Neural crest cell (in vitro differentiated cells): ENCODE measurements at regions not wholly inside any gene's neighbourhood (a gene's known extent, or its start where the extent isn't known, plus 50 kb on each side); places are given as distances from the start of the nearest gene placed in this dataset.
"Not testable (repeated sequence)": the region's sequence is repeated elsewhere in the genome, so short reads cannot be mapped to it uniquely, and the experiment has no call there.

Experiments used
- DNase-seq: peaks from one replicate; pipeline ENCODE4 v3.0.0; 2021; ENCODE audit warnings: low read depth, mixed read lengths, low spot score
- H3K27ac Mint-ChIP-seq: one replicate; pipeline ENCODE4 v1.8.0; 2021; ENCODE audit warnings: mild to moderate bottlenecking, mixed read lengths; ENCODE audit not compliant: unreplicated experiment
- H3K27me3 Mint-ChIP-seq: 2 replicates; pipeline ENCODE4 v1.8.0; 2021; ENCODE audit warnings: low read depth, mild to moderate bottlenecking, mixed read lengths
- H3K36me3 Mint-ChIP-seq: 2 replicates; pipeline ENCODE4 v1.8.0; 2021; ENCODE audit warnings: low read depth, mild to moderate bottlenecking, mixed read lengths
- H3K4me1 Mint-ChIP-seq: 2 replicates; pipeline ENCODE4 v1.8.0; 2021; ENCODE audit warnings: mixed read lengths
- H3K4me3 Mint-ChIP-seq: one replicate; pipeline ENCODE4 v1.8.0; 2021; ENCODE audit warnings: mild to moderate bottlenecking, mixed read lengths
- H3K9me3 Mint-ChIP-seq: 2 replicates; pipeline ENCODE4 v1.8.0; 2021; ENCODE audit warnings: mixed read lengths
- TF ChIP-seq, protein P1 (sequence below): fragments of 200-600 bp; sonication (generic); conservative IDR thresholded peaks from 2 replicates; pipeline ENCODE4 v1.5.0; 2021; ENCODE audit warnings: antibody characterized with exemption, mild to moderate bottlenecking

DNA sequence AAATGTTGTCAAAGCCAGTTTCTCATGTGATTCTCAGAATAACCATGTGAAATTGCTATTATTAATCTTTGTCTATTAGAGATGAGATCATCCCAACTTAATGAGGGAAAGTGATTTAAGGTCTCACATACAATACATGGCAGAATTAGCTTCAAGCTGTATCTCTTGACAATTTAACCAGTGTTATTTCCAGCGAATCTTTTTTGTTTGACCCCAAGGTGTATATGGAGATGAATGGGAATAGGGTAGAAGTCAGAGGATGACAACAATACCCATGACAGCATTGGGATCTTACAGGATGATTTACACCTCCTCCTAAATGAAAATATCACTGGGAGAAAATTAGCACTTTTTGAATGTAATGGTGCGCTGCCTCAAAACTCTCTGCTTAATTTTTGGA, 290.8 kb upstream of the LUZP2 start:
- Mint-ChIP-seq H3K9me3 (peaks cover 4% of the 10 kb centered on the region), H3K27ac (no peak overlapping the region), H3K4me3 (no peak overlapping the region)

GRCh38 chr11:24206511-24206910, 290.3 kb upstream of the LUZP2 start:
- no peak overlapping the region for H3K27ac Mint-ChIP-seq
- DNase-seq: no peak

More for the DNA sequence above, 290.8 kb upstream of the LUZP2 start:
- no peaks in the 10 kb centered on the region for H3K36me3 Mint-ChIP-seq
- H3K27me3 Mint-ChIP-seq: no peaks in the 10 kb centered on the region
- DNase-seq: no peak
- TF ChIP-seq, protein P1, sequence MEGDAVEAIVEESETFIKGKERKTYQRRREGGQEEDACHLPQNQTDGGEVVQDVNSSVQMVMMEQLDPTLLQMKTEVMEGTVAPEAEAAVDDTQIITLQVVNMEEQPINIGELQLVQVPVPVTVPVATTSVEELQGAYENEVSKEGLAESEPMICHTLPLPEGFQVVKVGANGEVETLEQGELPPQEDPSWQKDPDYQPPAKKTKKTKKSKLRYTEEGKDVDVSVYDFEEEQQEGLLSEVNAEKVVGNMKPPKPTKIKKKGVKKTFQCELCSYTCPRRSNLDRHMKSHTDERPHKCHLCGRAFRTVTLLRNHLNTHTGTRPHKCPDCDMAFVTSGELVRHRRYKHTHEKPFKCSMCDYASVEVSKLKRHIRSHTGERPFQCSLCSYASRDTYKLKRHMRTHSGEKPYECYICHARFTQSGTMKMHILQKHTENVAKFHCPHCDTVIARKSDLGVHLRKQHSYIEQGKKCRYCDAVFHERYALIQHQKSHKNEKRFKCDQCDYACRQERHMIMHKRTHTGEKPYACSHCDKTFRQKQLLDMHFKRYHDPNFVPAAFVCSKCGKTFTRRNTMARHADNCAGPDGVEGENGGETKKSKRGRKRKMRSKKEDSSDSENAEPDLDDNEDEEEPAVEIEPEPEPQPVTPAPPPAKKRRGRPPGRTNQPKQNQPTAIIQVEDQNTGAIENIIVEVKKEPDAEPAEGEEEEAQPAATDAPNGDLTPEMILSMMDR: no peak
- no peaks in the 10 kb centered on the region for H3K4me1 Mint-ChIP-seq

DNA sequence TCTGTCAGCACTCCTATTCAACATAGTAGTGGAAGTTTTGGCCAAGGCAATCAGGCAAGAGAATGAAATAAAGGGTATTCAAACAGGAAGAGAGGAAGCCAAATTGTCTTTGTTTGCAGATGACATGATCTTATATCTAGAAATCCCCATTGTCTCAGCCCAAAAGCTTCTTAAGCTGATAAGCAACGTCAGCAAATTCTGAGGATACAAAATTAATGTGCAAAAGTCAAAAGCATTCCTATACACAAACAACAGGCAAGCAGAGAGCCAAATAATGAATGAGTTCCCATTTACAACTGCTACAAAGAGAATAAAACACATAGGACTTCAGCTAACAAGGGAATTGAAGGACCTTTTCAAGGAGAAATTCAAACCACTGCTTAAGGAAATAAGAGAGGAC, 280.4 kb upstream of the LUZP2 start:
- Mint-ChIP-seq H3K27ac (no peak overlapping the region), H3K9me3 (peaks cover 9% of the 10 kb centered on the region), H3K27me3 (no peaks in the 10 kb centered on the region), H3K4me3 (no peak overlapping the region), H3K4me1 (no peaks in the 10 kb centered on the region), H3K36me3 (no peaks in the 10 kb centered on the region)
- TF ChIP-seq, protein P1: no peak
- DNase-seq: no peak

More at GRCh38 chr11:24206511-24206910, 290.3 kb upstream of the LUZP2 start:
- no peak overlapping the region for H3K4me3 Mint-ChIP-seq
- no peaks in the 10 kb centered on the region for H3K27me3 Mint-ChIP-seq
- no peaks in the 10 kb centered on the region for H3K4me1 Mint-ChIP-seq
- H3K9me3 Mint-ChIP-seq: peaks cover 4% of the 10 kb centered on the region
- TF ChIP-seq, protein P1: no peak
- H3K36me3 Mint-ChIP-seq: no peaks in the 10 kb centered on the region

GRCh38 chr11:24217319-24217718, 279.5 kb upstream of the LUZP2 start:
- H3K27ac Mint-ChIP-seq, H3K9me3 Mint-ChIP-seq, H3K4me1 Mint-ChIP-seq, H3K27me3 Mint-ChIP-seq, H3K36me3 Mint-ChIP-seq, H3K4me3 Mint-ChIP-seq, DNase-seq: not testable (repeated sequence)

GRCh38 chr11:24225501-24225900, 271.4 kb upstream of the LUZP2 start:
- no peaks in the 10 kb centered on the region for H3K27me3 Mint-ChIP-seq
- TF ChIP-seq, protein P1: no peak
- no peak for DNase-seq
- H3K9me3 Mint-ChIP-seq: peaks cover 5% of the 10 kb centered on the region
- H3K4me3 Mint-ChIP-seq: no peak overlapping the region
- no peaks in the 10 kb centered on the region for H3K4me1 Mint-ChIP-seq
- H3K36me3 Mint-ChIP-seq: no peaks in the 10 kb centered on the region
- H3K27ac Mint-ChIP-seq: no peak overlapping the region

DNA sequence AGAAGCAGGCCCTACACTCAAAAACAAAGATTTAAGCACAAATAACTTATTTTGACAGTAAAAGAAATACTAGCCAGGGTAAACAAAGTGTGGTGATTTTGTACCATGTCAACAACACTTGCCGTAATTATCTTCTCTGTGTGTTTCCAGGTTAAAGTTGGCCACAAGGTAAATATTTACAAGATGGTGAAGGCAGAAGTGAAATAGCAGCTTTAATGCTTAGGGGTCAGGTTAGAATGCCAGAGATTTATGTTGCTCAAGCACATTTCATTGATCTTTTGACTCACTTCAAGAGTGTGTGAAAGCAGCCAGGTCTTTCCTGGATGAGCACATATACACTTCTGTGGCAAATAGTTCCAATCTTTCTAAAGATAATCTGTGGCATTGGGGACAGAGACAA, 270.2 kb upstream of the LUZP2 start:
- no peaks in the 10 kb centered on the region for H3K36me3 Mint-ChIP-seq
- no peaks in the 10 kb centered on the region for H3K27me3 Mint-ChIP-seq
- peaks cover 2% of the 10 kb centered on the region for H3K9me3 Mint-ChIP-seq

More for the DNA sequence above, 270.2 kb upstream of the LUZP2 start:
- H3K4me1 Mint-ChIP-seq: no peaks in the 10 kb centered on the region
- no peak overlapping the region for H3K4me3 Mint-ChIP-seq
- TF ChIP-seq, protein P1: no peak
- H3K27ac Mint-ChIP-seq: no peak overlapping the region
- no peak for DNase-seq
